Esophagus (tissue), 2 donors: ENCODE measurements at regions not wholly inside any gene's neighbourhood (a gene's known extent, or its start where the extent isn't known, plus 50 kb on each side); places are given as distances from the start of the nearest gene placed in this dataset.

Experiments used
- H3K27ac ChIP-seq, 2 donors: one replicate each; pipeline ENCODE4 v1.5.1; 2013; ENCODE audit warnings: low read depth in 2 of 2, mild to moderate bottlenecking in 2 of 2, inconsistent platforms in 1 of 2, low read length in 1 of 2, moderate library complexity in 1 of 2
- H3K27me3 ChIP-seq, 2 donors: one replicate each; pipeline ENCODE4 v1.6.1; 2013; ENCODE audit warnings: low read length in 2 of 2, control low read depth in 1 of 2, mild to moderate bottlenecking in 1 of 2; ENCODE audit not compliant: insufficient read depth in 2 of 2, control insufficient read depth in 1 of 2
- H3K36me3 ChIP-seq, 2 donors: one replicate each; pipeline ENCODE4 v1.6.1; 2013; ENCODE audit warnings: low read length in 1 of 2; ENCODE audit not compliant: control insufficient read depth in 2 of 2, insufficient read depth in 2 of 2
- H3K4me1 ChIP-seq, 2 donors: one replicate each; pipeline ENCODE4 v1.6.1; 2013; ENCODE audit warnings: low read length in 1 of 2; ENCODE audit not compliant: control insufficient read depth in 2 of 2, insufficient read depth in 2 of 2
- H3K4me3 ChIP-seq, 2 donors: one replicate each; pipeline ENCODE4 v1.5.1; 2013; ENCODE audit warnings: low read length in 2 of 2, mild to moderate bottlenecking in 2 of 2, low read depth in 1 of 2, moderate library complexity in 1 of 2
- H3K9me3 ChIP-seq, 2 donors: one replicate each; pipeline ENCODE4 v1.6.1; 2013; ENCODE audit warnings: mild to moderate bottlenecking in 2 of 2, low read depth in 1 of 2, low read length in 1 of 2, moderate library complexity in 1 of 2; ENCODE audit not compliant: control insufficient read depth in 2 of 2, insufficient read depth in 1 of 2
- WGBS, 2 donors: extraction: QIAGEN DNeasy Blood & Tissue Kit; methylation state at CpG; one replicate each; pipeline ENCODE4 v1.1.7; 2013; 5-methylcytosine and 5-hydroxymethylcytosine counted together
- donor health status: healthy with polysubstance abuse.
- donor health status: Bipolar disorder and iron deficiency.

GRCh38 chr15:77557564-77557963 is 75.1 kb downstream of the LINGO1 start:
- Histone ChIP-seq H3K9me3 (no peaks in the 10 kb centered on the region), H3K4me1 (no peaks in the 10 kb centered on the region), H3K36me3 (no peaks in the 10 kb centered on the region), H3K27me3 (no peaks in the 10 kb centered on the region), H3K4me3 (no peak overlapping the region), H3K27ac (no peak overlapping the region)
- WGBS, 2 donors: 85 to 86% methylated on average over 1 of the region's 1 CpG

DNA sequence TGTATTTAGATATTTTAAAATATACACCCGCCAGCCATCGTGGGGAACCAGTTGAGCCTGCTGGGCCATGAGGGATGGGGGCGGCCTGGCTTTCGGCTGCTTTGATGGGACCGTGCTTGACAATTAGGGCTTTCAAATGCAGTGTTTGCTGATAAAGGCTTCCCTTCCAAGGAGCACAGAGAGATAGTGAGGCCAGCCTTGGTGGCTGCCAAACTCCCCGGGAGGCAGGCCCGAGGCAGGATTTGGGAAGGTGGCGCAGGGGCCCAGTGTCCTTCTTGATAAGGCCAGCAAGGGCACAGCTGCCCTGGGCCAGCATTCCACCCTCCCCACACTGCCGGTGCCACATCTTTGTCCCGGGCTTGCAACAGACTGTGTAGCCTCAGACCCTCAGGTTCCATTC is 75.6 kb downstream of the LINGO1 start:
- 64 to 78% methylated on average over 10 of the region's 10 CpGs for WGBS, 2 donors
- Histone ChIP-seq H3K27ac (no peak overlapping the region), H3K4me3 (no peak overlapping the region), H3K9me3 (no peaks in the 10 kb centered on the region), H3K4me1 (no peaks in the 10 kb centered on the region), H3K36me3 (no peaks in the 10 kb centered on the region), H3K27me3 (no peaks in the 10 kb centered on the region)

- no peak overlapping the region for H3K4me3 ChIP-seq
- WGBS, 2 donors: 81 to 89% methylated on average over 7 of the region's 7 CpGs
- H3K36me3 ChIP-seq: no peaks in the 10 kb centered on the region
- H3K27ac ChIP-seq: no peak overlapping the region
- H3K9me3 ChIP-seq: no peaks in the 10 kb centered on the region
- no peaks in the 10 kb centered on the region for H3K27me3 ChIP-seq
- H3K4me1 ChIP-seq: no peaks in the 10 kb centered on the region
Observed at GRCh38 chr15:77556622-77557021, 76.1 kb downstream of the LINGO1 start.

- Histone ChIP-seq H3K4me1 (no peaks in the 10 kb centered on the region), H3K27me3 (no peaks in the 10 kb centered on the region), H3K9me3 (no peaks in the 10 kb centered on the region), H3K36me3 (no peaks in the 10 kb centered on the region), H3K4me3 (no peak overlapping the region), H3K27ac (no peak overlapping the region)
- 89 to 90% methylated on average over 8 of the region's 8 CpGs for WGBS, 2 donors
Observed at GRCh38 chr15:77555232-77555631, 77.5 kb downstream of the LINGO1 start.

- Histone ChIP-seq H3K9me3 (no peaks in the 10 kb centered on the region), H3K27me3 (no peaks in the 10 kb centered on the region), H3K36me3 (no peaks in the 10 kb centered on the region), H3K4me3 (no peak overlapping the region), H3K4me1 (no peaks in the 10 kb centered on the region), H3K27ac (no peak overlapping the region)
- 63 to 71% methylated on average over 11 of the region's 11 CpGs for WGBS, 2 donors
Observed at GRCh38 chr15:77554306-77555080, 78.2 kb downstream of the LINGO1 start.

GRCh38 chr15:77553695-77554094 is 79.0 kb downstream of the LINGO1 start:
- H3K36me3 ChIP-seq: no peaks in the 10 kb centered on the region
- H3K27me3 ChIP-seq: no peaks in the 10 kb centered on the region
- H3K4me1 ChIP-seq: no peaks in the 10 kb centered on the region
- no peak overlapping the region for H3K4me3 ChIP-seq
- 85% methylated on average over 6 of the region's 6 CpGs for WGBS, 2 donors
- no peak overlapping the region for H3K27ac ChIP-seq
- no peaks in the 10 kb centered on the region for H3K9me3 ChIP-seq

DNA sequence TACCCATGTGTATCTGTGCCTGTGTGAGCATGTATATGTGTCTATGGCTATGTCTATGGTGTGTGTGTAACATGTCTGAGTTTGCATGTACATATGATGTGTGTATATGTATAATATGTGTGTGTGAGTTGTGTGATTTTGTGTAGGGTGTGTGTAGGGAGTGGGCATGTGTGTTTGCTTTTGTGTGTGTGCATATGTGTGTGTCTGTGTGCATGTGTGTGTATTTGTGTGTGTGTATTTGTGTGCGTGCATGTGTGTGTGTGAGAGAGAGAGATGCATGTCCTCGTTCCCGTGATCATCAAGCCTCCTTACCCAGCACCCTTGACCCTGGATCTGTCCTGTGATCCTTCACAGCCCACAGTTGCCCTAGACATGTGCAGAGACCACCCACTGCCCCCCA is 79.5 kb downstream of the LINGO1 start:
- Histone ChIP-seq H3K27ac (no peak overlapping the region), H3K4me1 (no peaks in the 10 kb centered on the region), H3K9me3 (no peaks in the 10 kb centered on the region), H3K36me3 (no peaks in the 10 kb centered on the region), H3K4me3 (no peak overlapping the region), H3K27me3 (no peaks in the 10 kb centered on the region)
- WGBS, 2 donors: 79 to 91% methylated on average over 3 of the region's 3 CpGs

DNA sequence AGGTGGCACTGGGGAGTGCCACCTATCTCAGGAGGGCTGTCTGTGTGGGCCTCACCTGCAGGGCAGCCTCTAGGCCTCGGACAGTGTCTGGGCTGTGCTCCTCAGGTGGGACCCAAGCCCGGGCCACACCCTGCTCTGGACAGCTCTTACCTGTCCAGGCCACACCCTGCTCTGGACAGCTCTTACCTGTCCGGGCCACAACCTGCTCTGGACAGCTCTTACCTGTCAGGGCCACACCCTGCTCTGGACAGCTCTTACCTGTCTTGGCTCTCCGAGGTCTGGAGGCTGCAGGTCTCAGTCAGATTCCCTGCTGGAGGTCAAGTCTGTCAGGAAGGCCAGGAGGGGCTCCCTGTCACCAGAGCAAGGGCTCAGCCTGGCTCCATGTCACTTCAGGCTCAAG is 80.6 kb downstream of the LINGO1 start:
- no peaks in the 10 kb centered on the region for H3K27me3 ChIP-seq
- no peak overlapping the region for H3K4me3 ChIP-seq
- H3K4me1 ChIP-seq: no peaks in the 10 kb centered on the region
- peaks cover 0 to 3% of the 10 kb centered on the region in 2 donors for H3K9me3 ChIP-seq
- H3K27ac ChIP-seq: no peak overlapping the region
- H3K36me3 ChIP-seq: no peaks in the 10 kb centered on the region
- WGBS, 2 donors: 74% methylated on average over 3 to 4 of the region's 4 CpGs

GRCh38 chr15:77550301-77551251 is 82.1 kb downstream of the LINGO1 start:
- peaks cover 0 to 3% of the 10 kb centered on the region in 2 donors for H3K9me3 ChIP-seq
- no peaks in the 10 kb centered on the region for H3K4me1 ChIP-seq
- 76% methylated on average over 13 of the region's 13 CpGs for WGBS, 2 donors
- H3K4me3 ChIP-seq: no peak overlapping the region
- H3K27me3 ChIP-seq: no peaks in the 10 kb centered on the region
- no peaks in the 10 kb centered on the region for H3K36me3 ChIP-seq
- H3K27ac ChIP-seq: no peak overlapping the region
